Activated T-cell treated with anti-CD3 and anti-CD28 coated beads, Interleukin-2, amount 50 U/mL, for 72 hours (primary cell): ENCODE measurements at regions not wholly inside any gene's neighbourhood (a gene's known extent, or its start where the extent isn't known, plus 50 kb on each side); places are given as distances from the start of the nearest gene placed in this dataset.
"Not testable (repeated sequence)": the region's sequence is repeated elsewhere in the genome, so short reads cannot be mapped to it uniquely, and the experiment has no call there.

Experiments used
- ATAC-seq, 2 donors: fragments of 150-1000 bp; cut with Tn5 transposase; replicated peaks in 1 of 2; 2 replicates each; pipeline ENCODE4 v1.10.0; 2021; ENCODE audit warnings: moderate library complexity in 2 of 2, mild to moderate bottlenecking in 1 of 2
- DNase-seq, 2 donors: peaks; one replicate each; pipeline ENCODE4 v3.0.0; 2021 to 2022; ENCODE audit warnings: mixed read lengths in 1 of 2
- H3K27ac Mint-ChIP-seq: one replicate; pipeline ENCODE4 v1.8.0; 2022; ENCODE audit warnings: mild to moderate bottlenecking, moderate library complexity, mixed read lengths
- H3K27me3 Mint-ChIP-seq: one replicate; pipeline ENCODE4 v1.8.0; 2022; ENCODE audit warnings: low read depth, mixed read lengths
- H3K36me3 Mint-ChIP-seq, 2 donors: one replicate each; pipeline ENCODE4 v1.8.0; 2022; ENCODE audit warnings: mixed read lengths in 2 of 2, mild to moderate bottlenecking in 1 of 2; ENCODE audit not compliant: insufficient read depth in 2 of 2
- H3K4me1 Mint-ChIP-seq: one replicate; pipeline ENCODE4 v1.8.0; 2022; ENCODE audit warnings: low read depth, mixed read lengths
- H3K4me3 Mint-ChIP-seq, 2 donors: one replicate each; pipeline ENCODE4 v1.8.0; 2022; ENCODE audit warnings: mild to moderate bottlenecking in 2 of 2, mixed read lengths in 2 of 2, moderate library complexity in 2 of 2
- H3K9me3 Mint-ChIP-seq, 2 donors: one replicate each; pipeline ENCODE4 v1.8.0; 2022; ENCODE audit warnings: mixed read lengths in 2 of 2

- not testable (repeated sequence) for H3K4me1 Mint-ChIP-seq, H3K27me3 Mint-ChIP-seq, H3K27ac Mint-ChIP-seq, H3K4me3 Mint-ChIP-seq, ATAC-seq, H3K9me3 Mint-ChIP-seq, DNase-seq
- H3K36me3 Mint-ChIP-seq = peaks cover 2 to 20% of the 10 kb centered on the region in 2 donors
Observed at GRCh38 chr7:128596336-128597128, 75.6 kb upstream of the GARIN1A start.

GRCh38 chr7:128598946-128599345, 73.1 kb upstream of the GARIN1A start:
- not testable (repeated sequence) for ATAC-seq, H3K27me3 Mint-ChIP-seq, H3K4me3 Mint-ChIP-seq, H3K9me3 Mint-ChIP-seq, DNase-seq, H3K4me1 Mint-ChIP-seq
- Mint-ChIP-seq H3K27ac (peak overlapping the region; percentile 50), H3K36me3 (peaks cover 3 to 13% of the 10 kb centered on the region in 2 donors)

GRCh38 chr7:128608678-128609421, 63.2 kb upstream of the GARIN1A start:
- H3K4me1 Mint-ChIP-seq, H3K36me3 Mint-ChIP-seq, H3K9me3 Mint-ChIP-seq, H3K27me3 Mint-ChIP-seq: not testable (repeated sequence)
- peak; percentile 87 to 93 for ATAC-seq
- Mint-ChIP-seq H3K4me3 (peak overlapping the region; percentile 77 to 96), H3K27ac (peak overlapping the region; percentile 96)
- DNase-seq = peak; percentile 27 to 45

DNA sequence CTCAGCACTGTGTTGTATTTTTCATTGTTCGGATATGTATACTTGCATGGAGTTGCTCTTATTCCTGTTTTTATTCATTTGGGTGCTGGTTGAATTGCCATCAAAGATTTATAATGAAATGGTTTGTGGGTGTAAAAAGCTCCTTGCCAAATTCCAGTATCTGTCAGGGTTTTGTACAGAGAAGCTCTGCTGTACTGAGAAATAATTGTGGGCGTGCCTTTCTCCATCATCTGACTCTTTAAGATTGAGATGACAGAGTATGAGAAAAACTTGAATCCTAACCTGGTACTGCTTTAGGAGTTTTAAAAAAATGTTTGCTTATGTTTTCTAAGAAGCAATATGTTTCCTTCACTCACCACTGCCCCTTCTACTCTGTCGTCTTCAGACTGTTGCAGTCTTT, 58.7 kb upstream of the GARIN1A start:
- DNase-seq, H3K36me3 Mint-ChIP-seq, ATAC-seq, H3K27me3 Mint-ChIP-seq, H3K4me1 Mint-ChIP-seq, H3K4me3 Mint-ChIP-seq, H3K9me3 Mint-ChIP-seq: not testable (repeated sequence)
- H3K27ac Mint-ChIP-seq = peak overlapping the region; percentile 90

GRCh38 chr7:128614812-128615211, 57.3 kb upstream of the GARIN1A start:
- not testable (repeated sequence) for H3K36me3 Mint-ChIP-seq, H3K4me3 Mint-ChIP-seq, H3K9me3 Mint-ChIP-seq, H3K27ac Mint-ChIP-seq, H3K27me3 Mint-ChIP-seq, ATAC-seq, DNase-seq, H3K4me1 Mint-ChIP-seq

- H3K9me3 Mint-ChIP-seq = not testable (repeated sequence)
Observed at GRCh38 chr7:128616799-128617198, 55.3 kb upstream of the GARIN1A start.

More at GRCh38 chr7:128616799-128617198, 55.3 kb upstream of the GARIN1A start:
- not testable (repeated sequence) for H3K4me1 Mint-ChIP-seq, H3K27me3 Mint-ChIP-seq, H3K27ac Mint-ChIP-seq, H3K4me3 Mint-ChIP-seq, DNase-seq, H3K36me3 Mint-ChIP-seq, ATAC-seq
